Parathyroid adenoma (tissue), 2 donors: ENCODE measurements at regions not wholly inside any gene's neighbourhood (a gene's known extent, or its start where the extent isn't known, plus 50 kb on each side); places are given as distances from the start of the nearest gene placed in this dataset.

Experiments used
- H2AFZ ChIP-seq: fragments of 300-600 bp; sonication (generic); one replicate; pipeline ENCODE4 v1.7.0; 2017; ENCODE audit warnings: antibody characterized with exemption, mild to moderate bottlenecking
- H3K27ac ChIP-seq: fragments of 300-600 bp; sonication (generic); one replicate; pipeline ENCODE4 v1.7.0; 2017
- H3K27me3 ChIP-seq: fragments of 300-600 bp; sonication (generic); one replicate; pipeline ENCODE4 v1.7.0; 2017; ENCODE audit warnings: low read length; ENCODE audit not compliant: control insufficient read depth, insufficient read depth
- H3K36me3 ChIP-seq: fragments of 300-600 bp; sonication (generic); one replicate; pipeline ENCODE4 v1.7.0; 2017; ENCODE audit warnings: low read length; ENCODE audit not compliant: control insufficient read depth, insufficient read depth
- H3K4me1 ChIP-seq: fragments of 300-600 bp; sonication (generic); one replicate; pipeline ENCODE4 v1.7.0; 2017; ENCODE audit warnings: control low read depth
- H3K4me2 ChIP-seq: fragments of 300-600 bp; sonication (generic); one replicate; pipeline ENCODE4 v1.7.0; 2017; ENCODE audit warnings: low read length
- H3K4me3 ChIP-seq: fragments of 300-600 bp; sonication (generic); one replicate; pipeline ENCODE4 v1.7.0; 2017; ENCODE audit warnings: low read depth, low read length
- H3K79me2 ChIP-seq: fragments of 300-600 bp; sonication (generic); one replicate; pipeline ENCODE4 v1.7.0; 2017; ENCODE audit warnings: control low read depth
- H3K9ac ChIP-seq: fragments of 300-600 bp; sonication (generic); one replicate; pipeline ENCODE4 v1.7.0; 2017; ENCODE audit warnings: mild to moderate bottlenecking
- H3K9me3 ChIP-seq: fragments of 300-600 bp; sonication (generic); one replicate; pipeline ENCODE4 v1.7.0; 2017; ENCODE audit warnings: low read length; ENCODE audit not compliant: control insufficient read depth
- TF ChIP-seq, protein P1 (sequence below): fragments of 300-600 bp; sonication (generic); IDR thresholded peaks from one replicate; pipeline ENCODE4 v1.7.0; 2017; ENCODE audit warnings: antibody characterized with exemption, mild to moderate bottlenecking
- donor health status: primary hyperparathyroidism.

DNA sequence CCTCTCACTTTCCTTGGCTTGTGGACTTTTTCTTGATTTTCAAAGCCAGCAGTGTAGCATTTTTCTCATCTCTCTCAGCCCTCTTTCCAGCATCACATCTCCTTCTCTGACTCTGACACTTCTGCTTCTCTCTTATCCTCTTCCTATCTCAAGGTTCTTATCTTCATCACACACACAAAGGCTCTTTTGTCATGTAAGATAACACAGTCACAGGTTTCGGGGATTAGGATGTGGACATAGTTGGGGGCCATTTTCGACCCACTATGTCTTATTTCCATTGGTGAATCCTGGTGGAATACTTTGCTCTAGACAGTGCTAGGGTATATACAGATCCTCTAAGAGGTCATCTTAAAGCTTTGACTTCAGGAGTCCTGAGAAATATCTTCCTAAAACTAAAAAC lies 719.3 kb upstream of the TBX3 start:
- Histone ChIP-seq H3K9ac (no peak overlapping the region), H3K36me3 (no peaks in the 10 kb centered on the region), H3K79me2 (no peaks in the 10 kb centered on the region), H3K27ac (no peak overlapping the region), H3K4me1 (no peaks in the 10 kb centered on the region), H3K9me3 (no peaks in the 10 kb centered on the region), H3K27me3 (no peaks in the 10 kb centered on the region), H3K4me3 (no peak overlapping the region), H2AFZ (no peak overlapping the region), H3K4me2 (no peak overlapping the region)
- TF ChIP-seq, protein P1, sequence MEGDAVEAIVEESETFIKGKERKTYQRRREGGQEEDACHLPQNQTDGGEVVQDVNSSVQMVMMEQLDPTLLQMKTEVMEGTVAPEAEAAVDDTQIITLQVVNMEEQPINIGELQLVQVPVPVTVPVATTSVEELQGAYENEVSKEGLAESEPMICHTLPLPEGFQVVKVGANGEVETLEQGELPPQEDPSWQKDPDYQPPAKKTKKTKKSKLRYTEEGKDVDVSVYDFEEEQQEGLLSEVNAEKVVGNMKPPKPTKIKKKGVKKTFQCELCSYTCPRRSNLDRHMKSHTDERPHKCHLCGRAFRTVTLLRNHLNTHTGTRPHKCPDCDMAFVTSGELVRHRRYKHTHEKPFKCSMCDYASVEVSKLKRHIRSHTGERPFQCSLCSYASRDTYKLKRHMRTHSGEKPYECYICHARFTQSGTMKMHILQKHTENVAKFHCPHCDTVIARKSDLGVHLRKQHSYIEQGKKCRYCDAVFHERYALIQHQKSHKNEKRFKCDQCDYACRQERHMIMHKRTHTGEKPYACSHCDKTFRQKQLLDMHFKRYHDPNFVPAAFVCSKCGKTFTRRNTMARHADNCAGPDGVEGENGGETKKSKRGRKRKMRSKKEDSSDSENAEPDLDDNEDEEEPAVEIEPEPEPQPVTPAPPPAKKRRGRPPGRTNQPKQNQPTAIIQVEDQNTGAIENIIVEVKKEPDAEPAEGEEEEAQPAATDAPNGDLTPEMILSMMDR: no peak

- TF ChIP-seq, protein P1: no peak
- no peak overlapping the region for H3K4me2 ChIP-seq
- no peaks in the 10 kb centered on the region for H3K27me3 ChIP-seq
- H3K79me2 ChIP-seq: no peaks in the 10 kb centered on the region
- no peaks in the 10 kb centered on the region for H3K4me1 ChIP-seq
- H3K4me3 ChIP-seq: no peak overlapping the region
- no peak overlapping the region for H3K9ac ChIP-seq
- no peak overlapping the region for H3K27ac ChIP-seq
- no peaks in the 10 kb centered on the region for H3K9me3 ChIP-seq
- H2AFZ ChIP-seq: no peak overlapping the region
- H3K36me3 ChIP-seq: no peaks in the 10 kb centered on the region
Measured at GRCh38 chr12:115402443-115403180, 718.6 kb upstream of the TBX3 start.

GRCh38 chr12:115401761-115402160 lies 717.8 kb upstream of the TBX3 start:
- Histone ChIP-seq H3K4me1 (no peaks in the 10 kb centered on the region), H3K27me3 (no peaks in the 10 kb centered on the region), H3K9ac (no peak overlapping the region), H3K79me2 (no peaks in the 10 kb centered on the region), H3K4me2 (no peak overlapping the region), H3K4me3 (no peak overlapping the region), H3K9me3 (no peaks in the 10 kb centered on the region), H3K36me3 (no peaks in the 10 kb centered on the region), H3K27ac (no peak overlapping the region), H2AFZ (no peak overlapping the region)
- TF ChIP-seq, protein P1: no peak

- Histone ChIP-seq H2AFZ (no peak overlapping the region), H3K27ac (no peak overlapping the region), H3K36me3 (no peaks in the 10 kb centered on the region), H3K79me2 (no peaks in the 10 kb centered on the region), H3K9ac (no peak overlapping the region), H3K4me3 (no peak overlapping the region), H3K4me2 (no peak overlapping the region), H3K27me3 (no peaks in the 10 kb centered on the region), H3K9me3 (no peaks in the 10 kb centered on the region), H3K4me1 (no peaks in the 10 kb centered on the region)
- TF ChIP-seq, protein P1: no peak
Measured at GRCh38 chr12:115400011-115400410, 716.0 kb upstream of the TBX3 start.

DNA sequence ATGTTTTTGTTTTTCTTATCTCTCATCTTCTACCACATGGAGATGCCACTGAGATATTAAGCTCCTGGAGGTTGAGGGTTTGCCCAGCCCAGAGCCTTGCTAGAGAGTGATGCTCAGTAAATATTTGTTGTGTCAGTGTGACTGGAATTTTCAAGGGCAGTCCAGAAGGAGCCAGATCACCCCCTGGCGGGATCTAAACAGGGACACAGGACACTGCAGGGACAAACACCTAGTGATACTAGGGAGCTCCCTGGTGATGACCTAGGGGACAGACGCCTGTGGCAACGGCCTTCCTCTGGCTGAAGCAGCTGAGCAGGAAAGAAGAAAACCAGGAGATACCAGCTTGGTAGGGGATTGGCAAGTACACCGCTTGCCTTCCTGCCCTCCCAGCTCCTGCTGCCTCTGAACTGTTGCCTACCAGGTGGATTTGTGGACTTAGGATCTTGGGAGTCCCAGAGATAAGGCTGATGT lies 714.4 kb upstream of the TBX3 start:
- H3K9ac ChIP-seq: no peak overlapping the region
- H3K9me3 ChIP-seq: no peaks in the 10 kb centered on the region
- H3K27me3 ChIP-seq: no peaks in the 10 kb centered on the region
- TF ChIP-seq, protein P1: no peak
- H3K27ac ChIP-seq: no peak overlapping the region
- H3K79me2 ChIP-seq: no peaks in the 10 kb centered on the region
- no peak overlapping the region for H3K4me2 ChIP-seq
- H3K36me3 ChIP-seq: no peaks in the 10 kb centered on the region
- no peak overlapping the region for H3K4me3 ChIP-seq
- H3K4me1 ChIP-seq: no peaks in the 10 kb centered on the region
- H2AFZ ChIP-seq: no peak overlapping the region
